ENCODE measurements at regions not wholly inside any gene's neighbourhood (a gene's known extent, or its start where the extent isn't known, plus 50 kb on each side); places are given as distances from the start of the nearest gene placed in this dataset.

- DNase-seq, result no peak
Observed at GRCh38 chr2:48851161-48851560, 95.6 kb upstream of the LHCGR start.

GRCh38 chr2:48849770-48850169, 94.2 kb upstream of the LHCGR start:
- no peak for DNase-seq

- DNase-seq, result no peak
Observed at GRCh38 chr2:48845684-48846083, 90.2 kb upstream of the LHCGR start.

- no peak for DNase-seq
Observed at GRCh38 chr2:48844417-48845155, 89.1 kb upstream of the LHCGR start.

- no peak for DNase-seq
Observed at GRCh38 chr2:48841126-48841525, 85.6 kb upstream of the LHCGR start.

GRCh38 chr2:48838029-48838428, 82.5 kb upstream of the LHCGR start:
- DNase-seq, result no peak

GRCh38 chr2:48829569-48829968, 74.0 kb upstream of the LHCGR start:
- no peak for DNase-seq

GRCh38 chr2:48829036-48829435, 73.5 kb upstream of the LHCGR start:
- DNase-seq, result no peak

- no peak for DNase-seq
Observed at GRCh38 chr2:48826986-48827385, 71.5 kb upstream of the LHCGR start.

GRCh38 chr2:48824116-48824515, 68.6 kb upstream of the LHCGR start:
- no peak for DNase-seq

GRCh38 chr2:48819206-48819735, 63.7 kb upstream of the LHCGR start:
- DNase-seq, result no peak

- DNase-seq, result no peak
Observed at GRCh38 chr2:48817355-48817754, 61.8 kb upstream of the LHCGR start.

GRCh38 chr2:48812416-48812815, 56.9 kb upstream of the LHCGR start:
- DNase-seq, result no peak

- DNase-seq, result no peak
Observed at GRCh38 chr2:48808311-48808710, 52.8 kb upstream of the LHCGR start.

Measured in hindlimb muscle (tissue), 1 donor.